Tibial nerve (tissue), 4 donors: ENCODE measurements at regions not wholly inside any gene's neighbourhood (a gene's known extent, or its start where the extent isn't known, plus 50 kb on each side); places are given as distances from the start of the nearest gene placed in this dataset.
"Not testable (repeated sequence)": the region's sequence is repeated elsewhere in the genome, so short reads cannot be mapped to it uniquely, and the experiment has no call there.

ENCODE experiments used
- DNase-seq, 2 donors: peaks; one replicate each; pipeline ENCODE4 v3.0.0-alpha.2; 2019; ENCODE audit warnings: low spot score in 2 of 2
- H3K27ac ChIP-seq, 4 donors: fragments of 200-600 bp; sonication (generic) in 3 of 4; one replicate each; pipeline ENCODE4 v1.5.1; 2017 to 2019; ENCODE audit warnings: mild to moderate bottlenecking in 1 of 4
- H3K27me3 ChIP-seq, 2 donors: fragments of 200-600 bp; sonication (generic) in 1 of 2; one replicate each; pipeline versions ENCODE4 v1.5.1 to v1.6.0; 2017 to 2019
- H3K36me3 ChIP-seq, 3 donors: fragments of 200-600 bp; sonication (generic); one replicate each; pipeline ENCODE4 v1.5.1; 2018 to 2019
- H3K4me1 ChIP-seq, 4 donors: fragments of 200-600 bp; sonication (generic) in 3 of 4; one replicate each; pipeline ENCODE4 v1.5.1; 2017 to 2019
- H3K4me3 ChIP-seq, 4 donors: fragments of 200-600 bp; sonication (generic) in 3 of 4; one replicate each; pipeline ENCODE4 v1.5.1; 2017 to 2019; ENCODE audit warnings: mild to moderate bottlenecking in 1 of 4, moderate library complexity in 1 of 4
- H3K9me3 ChIP-seq, 4 donors: fragments of 200-600 bp; sonication (generic) in 3 of 4; one replicate each; pipeline ENCODE4 v1.5.1; 2017 to 2019
- EP300 ChIP-seq, 2 donors: sonication (generic); formaldehyde crosslinking; IDR thresholded peaks; one replicate each; pipeline ENCODE4 v1.6.1; 2017; ENCODE audit warnings: antibody characterized with exemption in 2 of 2, mild to moderate bottlenecking in 1 of 2
- POLR2A ChIP-seq, 2 donors: fragments of 450-650 bp; IDR thresholded peaks; one replicate each; pipeline ENCODE4 v1.6.1; 2017; ENCODE audit warnings: antibody characterized with exemption in 2 of 2, mild to moderate bottlenecking in 2 of 2, moderate library complexity in 2 of 2
- WGBS, 2 donors: methylation state at CpG; one replicate each; pipeline ENCODE4 v1.1.5; 2018; 5-methylcytosine and 5-hydroxymethylcytosine counted together
- TF ChIP-seq, protein P1 (sequence below), 5 experiments: fragments of 200-600 bp in 3 of 5; fragments of 450-650 bp in 2 of 5; sonication (generic) in 3 of 5; IDR thresholded peaks; one replicate each; pipeline ENCODE4 v1.5.1; 2016 to 2019; ENCODE audit warnings: antibody characterized with exemption in 5 of 5, mild to moderate bottlenecking in 3 of 5, moderate library complexity in 2 of 5

DNA sequence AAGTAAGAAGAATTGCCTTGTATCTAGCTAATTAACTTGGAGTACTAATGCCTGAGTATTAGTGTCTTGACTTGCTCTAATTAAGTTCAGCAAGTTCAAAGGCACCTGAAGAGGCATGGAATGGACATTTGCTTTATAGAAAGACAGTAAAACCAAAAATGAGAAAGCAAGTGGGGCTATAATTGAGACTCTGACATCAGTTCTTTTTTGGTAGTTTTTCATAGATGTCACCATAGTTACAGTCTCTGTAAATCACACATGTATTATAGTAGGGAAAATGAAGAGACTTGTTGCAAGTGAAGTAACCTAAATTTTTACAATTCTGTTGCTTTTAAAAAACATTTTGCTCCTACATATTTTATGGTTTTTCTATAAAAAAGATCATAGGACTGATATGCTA is 178.0 kb downstream of the HIPK3 start:
- DNase-seq: no peak
- Histone ChIP-seq H3K27me3 (no peaks in the 10 kb centered on the region), H3K4me3 (no peak overlapping the region), H3K4me1 (no peaks in the 10 kb centered on the region), H3K36me3 (no peaks in the 10 kb centered on the region), H3K9me3 (peaks cover 0 to 23% (median 0%) of the 10 kb centered on the region in 4 donors), H3K27ac (no peak overlapping the region)
- TF ChIP-seq, protein P1, sequence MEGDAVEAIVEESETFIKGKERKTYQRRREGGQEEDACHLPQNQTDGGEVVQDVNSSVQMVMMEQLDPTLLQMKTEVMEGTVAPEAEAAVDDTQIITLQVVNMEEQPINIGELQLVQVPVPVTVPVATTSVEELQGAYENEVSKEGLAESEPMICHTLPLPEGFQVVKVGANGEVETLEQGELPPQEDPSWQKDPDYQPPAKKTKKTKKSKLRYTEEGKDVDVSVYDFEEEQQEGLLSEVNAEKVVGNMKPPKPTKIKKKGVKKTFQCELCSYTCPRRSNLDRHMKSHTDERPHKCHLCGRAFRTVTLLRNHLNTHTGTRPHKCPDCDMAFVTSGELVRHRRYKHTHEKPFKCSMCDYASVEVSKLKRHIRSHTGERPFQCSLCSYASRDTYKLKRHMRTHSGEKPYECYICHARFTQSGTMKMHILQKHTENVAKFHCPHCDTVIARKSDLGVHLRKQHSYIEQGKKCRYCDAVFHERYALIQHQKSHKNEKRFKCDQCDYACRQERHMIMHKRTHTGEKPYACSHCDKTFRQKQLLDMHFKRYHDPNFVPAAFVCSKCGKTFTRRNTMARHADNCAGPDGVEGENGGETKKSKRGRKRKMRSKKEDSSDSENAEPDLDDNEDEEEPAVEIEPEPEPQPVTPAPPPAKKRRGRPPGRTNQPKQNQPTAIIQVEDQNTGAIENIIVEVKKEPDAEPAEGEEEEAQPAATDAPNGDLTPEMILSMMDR (IDR thresholded peaks at IDR 0.05): no peak
- TF ChIP-seq POLR2A (IDR thresholded peaks at IDR 0.05) (no peak), EP300 (IDR thresholded peaks at IDR 0.05) (no peak)

DNA sequence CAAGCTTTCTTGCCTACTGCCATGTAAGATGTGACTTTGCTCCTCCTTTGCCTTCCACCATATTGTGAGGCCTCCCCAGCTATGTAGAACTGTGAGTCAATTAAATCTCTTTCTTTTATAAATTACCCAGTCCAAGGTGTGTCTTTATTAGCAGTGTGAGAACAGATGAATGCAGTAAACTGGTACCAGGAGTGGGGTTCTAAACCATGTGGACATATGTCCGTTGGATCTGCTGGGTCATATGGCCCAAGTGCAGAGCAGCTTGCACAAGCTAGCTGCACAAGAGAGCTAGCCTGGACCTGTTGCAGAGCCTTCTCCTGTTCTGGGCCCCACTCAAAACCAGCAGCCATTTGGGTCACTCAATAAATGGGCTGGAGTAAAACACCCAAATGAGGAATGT is 177.1 kb downstream of the HIPK3 start:
- H3K27me3 ChIP-seq: no peaks in the 10 kb centered on the region
- no peak for DNase-seq
- no peaks in the 10 kb centered on the region for H3K36me3 ChIP-seq
- no peaks in the 10 kb centered on the region for H3K4me1 ChIP-seq
- H3K27ac ChIP-seq: no peak overlapping the region
- TF ChIP-seq EP300 (IDR thresholded peaks at IDR 0.05) (no peak), POLR2A (IDR thresholded peaks at IDR 0.05) (no peak)
- TF ChIP-seq, protein P1 (IDR thresholded peaks at IDR 0.05): no peak
- no peak overlapping the region for H3K4me3 ChIP-seq
- 93 to 100% methylated on average over 1 of the region's 1 CpG for WGBS, 2 donors
- H3K9me3 ChIP-seq: peaks cover 0 to 23% (median 0%) of the 10 kb centered on the region in 4 donors

DNA sequence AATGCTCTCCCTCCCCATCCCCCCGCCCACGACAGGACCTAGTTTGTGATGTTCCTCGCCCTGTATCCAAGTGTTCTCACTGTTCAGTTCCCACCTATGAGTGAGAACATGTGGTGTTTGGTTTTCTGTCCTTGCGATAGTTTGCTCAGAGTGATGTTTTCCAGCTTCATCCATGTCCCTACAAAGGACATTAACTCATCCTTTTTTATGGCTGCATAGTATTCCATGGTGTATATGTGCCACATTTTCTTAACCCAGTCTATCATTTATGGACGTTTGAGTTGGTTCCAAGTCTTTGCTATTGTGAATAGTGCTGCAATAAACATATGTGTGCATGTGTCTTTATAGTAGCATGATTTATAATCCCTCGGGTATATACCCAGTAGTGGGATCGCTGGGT is 171.3 kb downstream of the HIPK3 start:
- not testable (repeated sequence) for H3K4me1 ChIP-seq, H3K4me3 ChIP-seq, H3K27me3 ChIP-seq, H3K9me3 ChIP-seq, DNase-seq, H3K36me3 ChIP-seq, H3K27ac ChIP-seq
- WGBS, 2 donors: 87 to 90% methylated on average over 7 of the region's 7 CpGs

DNA sequence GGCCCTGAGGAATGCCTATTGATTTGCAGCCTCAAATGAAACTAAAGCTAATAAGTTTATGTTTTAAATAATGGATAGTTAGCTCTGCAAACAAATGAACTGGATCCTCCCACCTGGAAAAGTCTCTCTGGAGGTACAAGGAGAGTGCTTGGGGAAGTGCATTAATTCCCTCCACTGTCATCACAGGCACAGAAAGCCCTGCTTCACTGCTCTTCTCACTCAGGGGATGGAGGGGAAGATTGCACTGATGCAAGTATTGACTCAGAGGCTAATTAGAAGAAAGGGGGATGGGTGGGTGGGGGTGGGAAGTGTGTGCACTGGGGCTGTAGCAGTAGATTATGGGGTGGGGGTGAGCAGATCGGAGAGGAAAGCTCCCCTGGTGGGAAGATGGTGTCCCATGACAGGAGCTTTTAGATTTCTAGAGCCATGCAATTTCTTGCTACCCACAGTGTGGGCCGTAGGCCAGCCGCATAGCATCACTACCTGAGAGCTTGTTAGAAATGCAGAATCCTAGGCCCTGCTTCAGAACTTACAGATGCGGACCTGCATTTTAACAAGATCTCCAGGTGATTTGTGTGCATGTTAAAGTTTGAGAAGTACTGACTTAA is 163.9 kb downstream of the HIPK3 start:
- Histone ChIP-seq H3K27me3 (no peaks in the 10 kb centered on the region), H3K27ac (no peak overlapping the region), H3K4me1 (no peaks in the 10 kb centered on the region), H3K9me3 (no peaks in the 10 kb centered on the region), H3K36me3 (no peaks in the 10 kb centered on the region), H3K4me3 (no peak overlapping the region)
- 77 to 91% methylated on average over 4 of the region's 4 CpGs for WGBS, 2 donors
- DNase-seq: no peak
- TF ChIP-seq POLR2A (IDR thresholded peaks at IDR 0.05): no peak
- no peak for TF ChIP-seq EP300 (IDR thresholded peaks at IDR 0.05)
- TF ChIP-seq, protein P1 (IDR thresholded peaks at IDR 0.05): no peak

DNA sequence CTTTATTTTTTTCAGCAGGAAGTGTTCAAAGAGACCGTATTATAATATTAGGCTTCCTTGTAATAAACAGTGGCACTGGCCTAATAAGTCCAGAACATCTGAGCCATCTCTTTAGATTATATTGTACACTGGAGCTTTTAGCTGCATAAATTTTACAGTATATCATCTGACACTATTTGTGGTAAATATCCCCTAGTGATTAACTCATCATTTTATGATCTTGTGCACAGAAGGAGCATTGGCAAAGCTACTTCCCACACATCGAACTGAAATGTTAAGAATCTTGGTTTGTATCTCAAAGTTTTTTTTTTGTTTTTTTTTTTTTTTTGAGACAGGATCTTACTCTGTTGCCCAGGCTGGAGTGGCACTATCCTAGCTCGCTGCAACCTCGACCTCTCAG is 162.7 kb downstream of the HIPK3 start:
- no peak for DNase-seq
- no peak overlapping the region for H3K4me3 ChIP-seq
- no peaks in the 10 kb centered on the region for H3K4me1 ChIP-seq
- H3K9me3 ChIP-seq: no peaks in the 10 kb centered on the region
- no peaks in the 10 kb centered on the region for H3K27me3 ChIP-seq
- 65 to 73% methylated on average over 4 of the region's 4 CpGs for WGBS, 2 donors
- TF ChIP-seq EP300 (IDR thresholded peaks at IDR 0.05) (no peak), POLR2A (IDR thresholded peaks at IDR 0.05) (no peak)
- TF ChIP-seq, protein P1 (IDR thresholded peaks at IDR 0.05): no peak
- H3K27ac ChIP-seq: no peak overlapping the region
- H3K36me3 ChIP-seq: no peaks in the 10 kb centered on the region

DNA sequence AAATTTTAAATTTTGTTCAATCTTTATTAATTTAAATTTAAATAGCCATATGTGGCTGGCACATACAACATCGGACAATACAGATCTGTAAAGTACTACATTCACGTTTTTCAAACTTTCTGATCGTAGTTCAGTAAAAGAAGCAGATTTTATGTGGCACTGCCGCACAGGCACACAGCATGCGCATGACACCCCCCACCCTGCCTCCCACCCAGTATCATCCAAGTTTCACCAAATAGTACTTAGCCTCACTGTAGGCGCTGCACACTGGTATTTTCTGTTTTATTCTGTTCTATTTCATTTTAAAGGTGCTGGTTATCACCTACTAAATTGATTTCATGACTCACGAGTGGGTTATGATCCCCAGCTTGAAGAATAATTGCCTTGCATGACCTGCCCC is 159.9 kb downstream of the HIPK3 start:
- H3K4me1 ChIP-seq: no peaks in the 10 kb centered on the region
- TF ChIP-seq EP300 (IDR thresholded peaks at IDR 0.05) (no peak), POLR2A (IDR thresholded peaks at IDR 0.05) (no peak)
- TF ChIP-seq, protein P1 (IDR thresholded peaks at IDR 0.05): no peak
- DNase-seq: no peak
- no peak overlapping the region for H3K4me3 ChIP-seq
- no peaks in the 10 kb centered on the region for H3K9me3 ChIP-seq
- no peaks in the 10 kb centered on the region for H3K36me3 ChIP-seq
- no peak overlapping the region for H3K27ac ChIP-seq
- 91 to 94% methylated on average over 7 of the region's 7 CpGs for WGBS, 2 donors
- no peaks in the 10 kb centered on the region for H3K27me3 ChIP-seq
